ENCODE measurements at regions not wholly inside any gene's neighbourhood (a gene's known extent, or its start where the extent isn't known, plus 50 kb on each side); places are given as distances from the start of the nearest gene placed in this dataset.

DNA sequence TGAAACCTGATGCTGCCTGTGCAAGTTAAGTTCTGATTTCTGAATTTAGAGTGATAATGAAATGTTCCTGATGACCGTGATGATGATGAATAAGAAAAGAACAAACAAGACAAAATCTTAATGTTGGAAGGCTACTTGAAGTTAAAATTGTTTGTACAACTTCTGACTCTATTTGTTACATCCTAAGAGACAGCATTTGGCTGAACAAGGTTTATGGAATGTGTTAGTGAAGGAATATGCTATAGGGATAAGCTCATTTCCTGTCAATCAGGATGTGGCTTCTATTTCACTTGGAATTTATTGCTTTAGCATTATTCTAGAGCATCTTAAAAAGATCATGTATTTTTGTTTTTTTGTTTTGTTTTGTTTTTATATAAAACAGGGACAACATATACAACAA lies 267.5 kb downstream of the FAT4 start (continued):
- TF ChIP-seq, protein P1, sequence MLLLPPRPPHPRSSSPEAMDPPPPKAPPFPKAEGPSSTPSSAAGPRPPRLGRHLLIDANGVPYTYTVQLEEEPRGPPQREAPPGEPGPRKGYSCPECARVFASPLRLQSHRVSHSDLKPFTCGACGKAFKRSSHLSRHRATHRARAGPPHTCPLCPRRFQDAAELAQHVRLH (CRISPR knock-in tag; IDR thresholded peaks at IDR 0.05; ENCODE audit: borderline replicate concordance, low read depth) = no peak
- no peak for TF ChIP-seq MEIS2 (CRISPR knock-in tag; IDR thresholded peaks at IDR 0.05)
- TF ChIP-seq ZKSCAN1 (IDR thresholded peaks at IDR 0.05; ENCODE audit: low read length) = no peak
- no peak for TF ChIP-seq ZFP82 (CRISPR knock-in tag; IDR thresholded peaks at IDR 0.05; ENCODE audit: borderline replicate concordance)
- TF ChIP-seq ZFX (CRISPR knock-in tag; IDR thresholded peaks at IDR 0.05; ENCODE audit: low read depth) = no peak
- no peak for TF ChIP-seq CEBPG (CRISPR knock-in tag; IDR thresholded peaks at IDR 0.05)

DNA sequence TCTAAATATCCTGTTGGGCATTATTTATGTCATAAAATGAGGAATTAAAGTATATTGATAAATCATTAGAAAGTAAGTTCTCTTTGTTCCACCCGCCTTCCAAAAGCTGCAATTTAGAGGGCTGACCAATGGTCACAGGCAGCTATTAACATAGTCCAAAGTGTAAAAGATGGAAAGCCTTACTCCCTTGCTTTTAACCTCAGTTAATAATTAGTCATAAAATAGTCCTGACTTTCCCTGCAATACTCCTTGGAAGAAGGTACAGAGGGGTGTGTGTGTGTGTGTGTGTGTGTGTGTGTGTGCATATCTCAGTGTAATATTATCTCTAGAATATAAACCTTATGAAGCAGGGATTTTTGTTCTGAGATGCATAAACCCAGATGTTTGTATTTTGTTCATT lies 275.4 kb downstream of the FAT4 start:
- H3K9ac ChIP-seq (ENCODE audit: insufficient read depth, low read depth, low read length) = no peak overlapping the region
- H2AFZ ChIP-seq (ENCODE audit: low read length) = no peak overlapping the region
- WGBS (ENCODE audit: low lambda C conversion rate) = 4% methylated on average over 1 of the region's 1 CpG
- in situ Hi-C loops (cut with HindIII; ENCODE audit: extremely low pct_ligation_motif_present, low pct_unique_long_range_greater_than_20kb) = no loop called here
- H3K36me3 ChIP-seq (replicated peaks in 1 of 2; ENCODE audit: control insufficient read depth in 1 of 2, insufficient read depth in 2 of 2, low read length in 2 of 2) = no peaks in the 10 kb centered on the region
- no peak overlapping the region for H3K4me2 ChIP-seq (ENCODE audit: low read depth, low read length)
- FAIRE-seq = peak; percentile 42
- POLR2A ChIA-PET = no interaction called here
- H3K4me3 ChIP-seq (replicated peaks in 1 of 3; ENCODE audit: insufficient read depth in 1 of 3, low read depth in 2 of 3, low read length in 3 of 3) = no peak overlapping the region; a peak in 1 of 6 replicates
- no peaks in the 10 kb centered on the region for H3K27me3 ChIP-seq (ENCODE audit: control insufficient read depth in 1 of 2, insufficient read depth in 2 of 2, low read length in 2 of 2)
- TF ChIP-seq, protein P2, sequence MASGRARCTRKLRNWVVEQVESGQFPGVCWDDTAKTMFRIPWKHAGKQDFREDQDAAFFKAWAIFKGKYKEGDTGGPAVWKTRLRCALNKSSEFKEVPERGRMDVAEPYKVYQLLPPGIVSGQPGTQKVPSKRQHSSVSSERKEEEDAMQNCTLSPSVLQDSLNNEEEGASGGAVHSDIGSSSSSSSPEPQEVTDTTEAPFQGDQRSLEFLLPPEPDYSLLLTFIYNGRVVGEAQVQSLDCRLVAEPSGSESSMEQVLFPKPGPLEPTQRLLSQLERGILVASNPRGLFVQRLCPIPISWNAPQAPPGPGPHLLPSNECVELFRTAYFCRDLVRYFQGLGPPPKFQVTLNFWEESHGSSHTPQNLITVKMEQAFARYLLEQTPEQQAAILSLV (CRISPR knock-in tag; IDR thresholded peaks at IDR 0.05; ENCODE audit: borderline replicate concordance) = no peak
- TF ChIP-seq RORA (CRISPR knock-in tag; IDR thresholded peaks at IDR 0.05) (no peak), ZNF3 (CRISPR knock-in tag; IDR thresholded peaks at IDR 0.05) (no peak), ZC3H4 (CRISPR knock-in tag; IDR thresholded peaks at IDR 0.05; ENCODE audit: borderline replicate concordance) (no peak), BCL6 (CRISPR knock-in tag; IDR thresholded peaks at IDR 0.05) (0 out of 2 replicates have a peak, but pooled peaks have one; percentile 16), NCOR1 (IDR thresholded peaks at IDR 0.05; ENCODE audit: borderline replicate concordance, low read length) (peak; percentile 27; the same call in 1 of the 2 replicates), HNF4A (CRISPR knock-in tag; IDR thresholded peaks at IDR 0.05) (peak; percentile 42)
- TF ChIP-seq, protein P3, sequence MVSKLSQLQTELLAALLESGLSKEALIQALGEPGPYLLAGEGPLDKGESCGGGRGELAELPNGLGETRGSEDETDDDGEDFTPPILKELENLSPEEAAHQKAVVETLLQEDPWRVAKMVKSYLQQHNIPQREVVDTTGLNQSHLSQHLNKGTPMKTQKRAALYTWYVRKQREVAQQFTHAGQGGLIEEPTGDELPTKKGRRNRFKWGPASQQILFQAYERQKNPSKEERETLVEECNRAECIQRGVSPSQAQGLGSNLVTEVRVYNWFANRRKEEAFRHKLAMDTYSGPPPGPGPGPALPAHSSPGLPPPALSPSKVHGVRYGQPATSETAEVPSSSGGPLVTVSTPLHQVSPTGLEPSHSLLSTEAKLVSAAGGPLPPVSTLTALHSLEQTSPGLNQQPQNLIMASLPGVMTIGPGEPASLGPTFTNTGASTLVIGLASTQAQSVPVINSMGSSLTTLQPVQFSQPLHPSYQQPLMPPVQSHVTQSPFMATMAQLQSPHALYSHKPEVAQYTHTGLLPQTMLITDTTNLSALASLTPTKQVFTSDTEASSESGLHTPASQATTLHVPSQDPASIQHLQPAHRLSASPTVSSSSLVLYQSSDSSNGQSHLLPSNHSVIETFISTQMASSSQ (IDR thresholded peaks at IDR 0.05; ENCODE audit: low read depth) = peak; percentile 52; the same call in 1 of the 2 replicates
- TF ChIP-seq, protein P3 (CRISPR knock-in tag; IDR thresholded peaks at IDR 0.05; ENCODE audit: borderline replicate concordance) = no peak
- TF ChIP-seq, protein P4, sequence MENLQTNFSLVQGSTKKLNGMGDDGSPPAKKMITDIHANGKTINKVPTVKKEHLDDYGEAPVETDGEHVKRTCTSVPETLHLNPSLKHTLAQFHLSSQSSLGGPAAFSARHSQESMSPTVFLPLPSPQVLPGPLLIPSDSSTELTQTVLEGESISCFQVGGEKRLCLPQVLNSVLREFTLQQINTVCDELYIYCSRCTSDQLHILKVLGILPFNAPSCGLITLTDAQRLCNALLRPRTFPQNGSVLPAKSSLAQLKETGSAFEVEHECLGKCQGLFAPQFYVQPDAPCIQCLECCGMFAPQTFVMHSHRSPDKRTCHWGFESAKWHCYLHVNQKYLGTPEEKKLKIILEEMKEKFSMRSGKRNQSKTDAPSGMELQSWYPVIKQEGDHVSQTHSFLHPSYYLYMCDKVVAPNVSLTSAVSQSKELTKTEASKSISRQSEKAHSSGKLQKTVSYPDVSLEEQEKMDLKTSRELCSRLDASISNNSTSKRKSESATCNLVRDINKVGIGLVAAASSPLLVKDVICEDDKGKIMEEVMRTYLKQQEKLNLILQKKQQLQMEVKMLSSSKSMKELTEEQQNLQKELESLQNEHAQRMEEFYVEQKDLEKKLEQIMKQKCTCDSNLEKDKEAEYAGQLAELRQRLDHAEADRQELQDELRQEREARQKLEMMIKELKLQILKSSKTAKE (CRISPR knock-in tag; IDR thresholded peaks at IDR 0.05; ENCODE audit: borderline replicate concordance) = no peak
- intact Hi-C loops (cut with micrococcal nuclease; ENCODE audit: unreplicated experiment) = loop anchor here (10.0 kb wide), 1 partner anchor 275 kb away; the partner anchor contains the start of gene FAT4
- no peaks in the 10 kb centered on the region for H4K20me1 ChIP-seq (ENCODE audit: insufficient read depth, low read length)
- peaks cover 5% of the 10 kb centered on the region; the same call in 1 of the 2 replicates for H3K4me1 ChIP-seq (ENCODE audit: insufficient read depth, low read length)
- no peaks in the 10 kb centered on the region for H3K9me3 ChIP-seq (ENCODE audit: low read length)
- ATAC-seq = peak; percentile 98
- CTCF ChIA-PET (ENCODE audit: low intra/inter-chr PET ratio, low total read pairs) = no interaction called here
- H3K79me2 ChIP-seq (ENCODE audit: insufficient read depth, low read length) = no peaks in the 10 kb centered on the region
- no TSS peak for BruUV-seq (replicated peaks)
- no peak overlapping the region for H3K27ac ChIP-seq (ENCODE audit: extremely low read length, insufficient read depth, low read length)
- DNase-seq (ENCODE audit: low spot score) = peak; percentile 18
